ENCODE measurements at regions not wholly inside any gene's neighbourhood (a gene's known extent, or its start where the extent isn't known, plus 50 kb on each side); places are given as distances from the start of the nearest gene placed in this dataset.

GRCh38 chr6:105987516-105987915 is 98.6 kb upstream of the PRDM1 start:
- H3K9me3 ChIP-seq (ENCODE audit: insufficient read depth, low read depth) = no peaks in the 10 kb centered on the region
- no peaks in the 10 kb centered on the region for H4K20me1 ChIP-seq (ENCODE audit: insufficient read depth)
- TF ChIP-seq, protein P1, sequence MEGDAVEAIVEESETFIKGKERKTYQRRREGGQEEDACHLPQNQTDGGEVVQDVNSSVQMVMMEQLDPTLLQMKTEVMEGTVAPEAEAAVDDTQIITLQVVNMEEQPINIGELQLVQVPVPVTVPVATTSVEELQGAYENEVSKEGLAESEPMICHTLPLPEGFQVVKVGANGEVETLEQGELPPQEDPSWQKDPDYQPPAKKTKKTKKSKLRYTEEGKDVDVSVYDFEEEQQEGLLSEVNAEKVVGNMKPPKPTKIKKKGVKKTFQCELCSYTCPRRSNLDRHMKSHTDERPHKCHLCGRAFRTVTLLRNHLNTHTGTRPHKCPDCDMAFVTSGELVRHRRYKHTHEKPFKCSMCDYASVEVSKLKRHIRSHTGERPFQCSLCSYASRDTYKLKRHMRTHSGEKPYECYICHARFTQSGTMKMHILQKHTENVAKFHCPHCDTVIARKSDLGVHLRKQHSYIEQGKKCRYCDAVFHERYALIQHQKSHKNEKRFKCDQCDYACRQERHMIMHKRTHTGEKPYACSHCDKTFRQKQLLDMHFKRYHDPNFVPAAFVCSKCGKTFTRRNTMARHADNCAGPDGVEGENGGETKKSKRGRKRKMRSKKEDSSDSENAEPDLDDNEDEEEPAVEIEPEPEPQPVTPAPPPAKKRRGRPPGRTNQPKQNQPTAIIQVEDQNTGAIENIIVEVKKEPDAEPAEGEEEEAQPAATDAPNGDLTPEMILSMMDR (conservative IDR thresholded peaks at IDR 0.05) = no peak
- TF ChIP-seq EZH2 (IDR thresholded peaks at IDR 0.05; ENCODE audit: low read depth) = no peak
- H3K4me2 ChIP-seq = no peak overlapping the region
- H3K4me1 ChIP-seq (replicated peaks; ENCODE audit: insufficient read depth) = no peaks in the 10 kb centered on the region
- intact Hi-C loops (cut with micrococcal nuclease; ENCODE audit: unreplicated experiment) = no loop called here
- H3F3A ChIP-seq (ENCODE audit: insufficient read depth, low read depth) = no peaks in the 10 kb centered on the region
- CTCF ChIA-PET = no interaction called here
- DNase-seq = no peak
- no peak overlapping the region for H2AFZ ChIP-seq
- H3K36me3 ChIP-seq (ENCODE audit: low read depth) = no peaks in the 10 kb centered on the region
- POLR2A ChIA-PET (ENCODE audit: unreplicated experiment) = interaction anchor here (0.6 kb wide), 1 partner anchor 842 kb away, joined by 5 read pairs; no protein-coding TSS in a partner anchor
- H3K9me2 ChIP-seq (ENCODE audit: insufficient read depth) = no peaks in the 10 kb centered on the region
- H3K27ac ChIP-seq = no peak overlapping the region
- BruUV-seq (replicated peaks) = no TSS peak
- no peaks in the 10 kb centered on the region for H3K79me2 ChIP-seq (ENCODE audit: low read depth)
- no peaks in the 10 kb centered on the region for H3K27me3 ChIP-seq (ENCODE audit: insufficient read depth, low read depth)
- no peak overlapping the region for H3K4me3 ChIP-seq

GRCh38 chr6:105986998-105987397 is 99.1 kb upstream of the PRDM1 start:
- ChIA-PET POLR2A (ENCODE audit: unreplicated experiment) (interaction anchor here (0.6 kb wide), 1 partner anchor 842 kb away, joined by 5 read pairs; no protein-coding TSS in a partner anchor), CTCF (no interaction called here)
- intact Hi-C loops (cut with micrococcal nuclease; ENCODE audit: unreplicated experiment) = no loop called here
- no peak overlapping the region for H2AFZ ChIP-seq
- H3K4me3 ChIP-seq = no peak overlapping the region
- no peaks in the 10 kb centered on the region for H3K27me3 ChIP-seq (ENCODE audit: insufficient read depth, low read depth)
- no peaks in the 10 kb centered on the region for H4K20me1 ChIP-seq (ENCODE audit: insufficient read depth)
- H3K36me3 ChIP-seq (ENCODE audit: low read depth) = no peaks in the 10 kb centered on the region
- TF ChIP-seq, protein P1 (conservative IDR thresholded peaks at IDR 0.05) = no peak
- no peak for TF ChIP-seq EZH2 (IDR thresholded peaks at IDR 0.05; ENCODE audit: low read depth)
- H3F3A ChIP-seq (ENCODE audit: insufficient read depth, low read depth) = no peaks in the 10 kb centered on the region
- DNase-seq = no peak
- H3K9me2 ChIP-seq (ENCODE audit: insufficient read depth) = no peaks in the 10 kb centered on the region
- no peaks in the 10 kb centered on the region for H3K4me1 ChIP-seq (replicated peaks; ENCODE audit: insufficient read depth)
- no peaks in the 10 kb centered on the region; the same call in 1 of the 2 replicates for H3K9me3 ChIP-seq (ENCODE audit: insufficient read depth, low read depth)
- no peaks in the 10 kb centered on the region for H3K79me2 ChIP-seq (ENCODE audit: low read depth)
- no peak overlapping the region for H3K27ac ChIP-seq
- BruUV-seq (replicated peaks) = no TSS peak
- no peak overlapping the region for H3K4me2 ChIP-seq

GRCh38 chr6:105985816-105986632 is 100.1 kb upstream of the PRDM1 start:
- Histone ChIP-seq H4K20me1 (ENCODE audit: insufficient read depth) (no peaks in the 10 kb centered on the region), H3K27ac (no peak overlapping the region), H3K9me2 (ENCODE audit: insufficient read depth) (no peaks in the 10 kb centered on the region), H3K27me3 (ENCODE audit: insufficient read depth, low read depth) (no peaks in the 10 kb centered on the region), H3K9me3 (ENCODE audit: insufficient read depth, low read depth) (no peaks in the 10 kb centered on the region; the same call in 1 of the 2 replicates), H3K4me3 (no peak overlapping the region), H3K4me1 (replicated peaks; ENCODE audit: insufficient read depth) (no peaks in the 10 kb centered on the region), H3K79me2 (ENCODE audit: low read depth) (no peaks in the 10 kb centered on the region), H3F3A (ENCODE audit: insufficient read depth, low read depth) (no peaks in the 10 kb centered on the region), H3K36me3 (ENCODE audit: low read depth) (no peaks in the 10 kb centered on the region), H3K4me2 (no peak overlapping the region), H2AFZ (no peak overlapping the region)
- ChIA-PET CTCF (interaction anchor here (0.6 kb wide), 1 partner anchor 251 kb away, joined by 23 read pairs; no protein-coding TSS in a partner anchor), POLR2A (ENCODE audit: unreplicated experiment) (interaction anchor here (0.6 kb wide), 1 partner anchor 374 kb away, joined by 8 read pairs; no protein-coding TSS in a partner anchor)
- no TSS peak for BruUV-seq (replicated peaks)
- intact Hi-C loops (cut with micrococcal nuclease; ENCODE audit: unreplicated experiment) = no loop called here
- no peak for TF ChIP-seq EZH2 (IDR thresholded peaks at IDR 0.05; ENCODE audit: low read depth)
- TF ChIP-seq, protein P1 (conservative IDR thresholded peaks at IDR 0.05) = no peak
- no peak for DNase-seq

Measured in PC-9 (cell line).